ENCODE measurements at regions not wholly inside any gene's neighbourhood (a gene's known extent, or its start where the extent isn't known, plus 50 kb on each side); places are given as distances from the start of the nearest gene placed in this dataset.

DNA sequence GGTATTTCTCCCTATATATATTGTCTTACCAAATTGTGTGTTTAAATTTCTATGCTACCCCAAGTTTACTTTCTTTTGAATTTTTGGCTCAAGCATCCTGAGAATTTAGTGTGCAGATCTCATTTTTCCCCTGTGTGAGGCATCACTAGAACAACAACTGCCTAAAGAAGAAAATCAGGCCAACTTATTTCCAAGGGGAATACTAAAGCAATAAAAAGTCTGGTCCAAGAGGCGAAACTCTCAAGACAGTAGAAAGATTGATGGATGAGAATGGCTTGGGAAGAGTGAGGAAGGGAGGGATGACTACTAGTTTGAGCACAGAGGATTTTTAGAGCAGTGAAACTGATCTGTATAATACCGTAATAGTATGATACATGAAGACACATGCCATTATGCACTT, 86.3 kb upstream of the CFAP20DC start:
- no peak for DNase-seq (ENCODE audit: low read depth)

- DNase-seq (ENCODE audit: low read depth): no peak
Measured at GRCh38 chr3:59135096-59135495, 85.3 kb upstream of the CFAP20DC start.

DNA sequence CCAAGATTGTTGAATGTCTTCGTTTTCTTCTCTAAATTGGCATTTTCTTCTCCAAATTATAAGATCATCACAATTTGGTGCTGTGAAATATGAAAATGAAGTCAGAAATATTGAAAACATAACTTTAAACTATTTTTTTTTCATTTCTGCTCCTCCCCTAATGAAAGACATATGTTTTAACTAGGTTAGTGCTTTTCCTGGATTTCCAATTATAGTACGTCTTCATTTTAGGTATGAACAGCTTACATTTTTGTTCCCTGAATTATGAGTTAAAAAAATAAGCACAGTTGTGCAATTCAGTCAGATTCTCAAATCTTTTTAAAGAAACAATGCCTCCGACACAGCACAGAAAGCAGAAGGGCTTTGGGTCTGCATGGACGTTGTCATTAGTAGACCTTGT, 83.5 kb upstream of the CFAP20DC start:
- DNase-seq (ENCODE audit: low read depth): no peak

GRCh38 chr3:59131016-59131766, 81.4 kb upstream of the CFAP20DC start:
- no peak for DNase-seq (ENCODE audit: low read depth)

- DNase-seq (ENCODE audit: low read depth): no peak
Measured at GRCh38 chr3:59128685-59129084, 78.9 kb upstream of the CFAP20DC start.

DNA sequence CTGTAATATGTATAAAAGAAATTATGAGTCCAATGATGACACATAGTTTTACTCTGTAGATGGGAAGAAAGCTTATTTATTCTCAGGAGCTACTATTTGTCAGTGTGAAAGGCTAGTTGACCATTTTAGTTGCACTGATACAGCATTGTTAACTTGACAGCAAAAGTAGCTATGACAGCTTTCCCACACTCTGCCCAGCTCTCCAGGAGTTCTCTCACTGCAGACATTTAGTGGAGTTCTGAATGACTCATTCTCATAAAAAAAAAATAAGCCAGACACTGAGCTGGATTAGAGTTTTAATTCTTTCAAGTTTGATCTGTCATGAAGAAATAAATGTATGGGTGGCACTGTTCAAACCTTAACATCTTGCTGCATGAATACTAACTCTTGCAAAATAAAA, 77.2 kb upstream of the CFAP20DC start:
- DNase-seq (ENCODE audit: low read depth): no peak

DNA sequence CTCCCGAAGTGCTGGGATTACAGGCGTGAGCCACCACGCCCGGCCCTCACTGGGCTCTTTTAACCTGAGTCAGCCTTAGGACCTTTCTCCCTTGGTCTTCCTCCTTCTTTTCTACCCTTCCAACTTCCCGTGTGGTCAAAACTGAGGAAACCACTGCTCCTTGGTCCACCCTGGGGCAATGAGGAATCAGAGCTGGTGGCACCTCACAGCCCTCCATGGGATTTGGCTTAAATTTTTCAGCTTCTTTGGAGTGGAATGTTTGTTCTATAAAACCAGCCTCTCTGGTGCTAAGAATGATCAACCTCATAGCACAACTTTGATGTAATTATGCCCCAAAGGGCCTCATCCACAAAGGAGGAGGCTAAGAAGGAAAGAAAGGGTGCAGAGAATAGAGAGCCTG, 76.6 kb upstream of the CFAP20DC start:
- DNase-seq (ENCODE audit: low read depth): no peak

- DNase-seq (ENCODE audit: low read depth): no peak
Measured at GRCh38 chr3:59121346-59122144, 71.7 kb upstream of the CFAP20DC start.

- no peak for DNase-seq (ENCODE audit: low read depth)
Measured at GRCh38 chr3:59118928-59119327, 69.1 kb upstream of the CFAP20DC start.

- no peak for DNase-seq (ENCODE audit: low read depth)
Measured at GRCh38 chr3:59117396-59117795, 67.6 kb upstream of the CFAP20DC start.

GRCh38 chr3:59116233-59116537, 66.4 kb upstream of the CFAP20DC start:
- DNase-seq (ENCODE audit: low read depth): no peak

DNA sequence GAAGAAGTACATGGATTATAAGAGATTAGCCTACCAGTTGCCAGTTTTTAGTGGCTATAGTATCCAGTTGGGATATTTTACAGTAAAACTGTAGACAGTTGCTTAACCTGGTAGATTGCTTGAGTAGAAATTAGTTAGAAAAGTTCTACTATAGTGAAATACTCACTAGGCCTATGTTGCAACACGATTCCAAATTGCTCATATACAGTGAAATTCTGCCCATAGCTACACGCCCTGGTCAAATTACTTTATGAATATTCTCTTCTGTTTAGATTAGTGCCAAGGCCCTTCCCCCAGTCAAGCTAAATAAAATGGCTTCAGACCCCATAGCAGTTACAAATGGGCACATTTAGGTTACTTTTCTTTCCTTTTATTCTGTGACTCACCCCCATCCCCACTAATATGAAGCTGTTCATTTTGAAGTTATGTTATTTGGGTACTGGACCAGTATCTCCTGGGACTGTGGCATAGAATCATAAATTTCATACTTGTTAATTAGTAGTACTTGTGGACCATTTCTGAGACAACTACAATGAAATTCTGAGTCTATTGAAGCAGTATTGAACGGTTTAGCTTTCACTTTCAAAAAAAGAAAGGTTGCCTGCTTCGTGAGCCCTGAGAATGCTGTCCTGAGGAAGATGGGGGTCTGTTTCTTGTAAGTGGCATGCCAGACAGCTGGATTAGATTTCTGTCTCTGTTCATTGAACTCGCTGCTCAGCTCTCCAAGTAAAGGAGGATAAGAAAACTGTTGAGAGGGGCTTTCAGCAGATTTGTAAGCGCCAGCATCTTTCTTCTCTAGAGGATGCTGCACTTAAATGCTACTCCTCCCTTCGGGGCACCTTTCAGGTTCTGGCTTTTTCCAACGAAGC, 65.8 kb upstream of the CFAP20DC start:
- no peak for DNase-seq (ENCODE audit: low read depth)

DNA sequence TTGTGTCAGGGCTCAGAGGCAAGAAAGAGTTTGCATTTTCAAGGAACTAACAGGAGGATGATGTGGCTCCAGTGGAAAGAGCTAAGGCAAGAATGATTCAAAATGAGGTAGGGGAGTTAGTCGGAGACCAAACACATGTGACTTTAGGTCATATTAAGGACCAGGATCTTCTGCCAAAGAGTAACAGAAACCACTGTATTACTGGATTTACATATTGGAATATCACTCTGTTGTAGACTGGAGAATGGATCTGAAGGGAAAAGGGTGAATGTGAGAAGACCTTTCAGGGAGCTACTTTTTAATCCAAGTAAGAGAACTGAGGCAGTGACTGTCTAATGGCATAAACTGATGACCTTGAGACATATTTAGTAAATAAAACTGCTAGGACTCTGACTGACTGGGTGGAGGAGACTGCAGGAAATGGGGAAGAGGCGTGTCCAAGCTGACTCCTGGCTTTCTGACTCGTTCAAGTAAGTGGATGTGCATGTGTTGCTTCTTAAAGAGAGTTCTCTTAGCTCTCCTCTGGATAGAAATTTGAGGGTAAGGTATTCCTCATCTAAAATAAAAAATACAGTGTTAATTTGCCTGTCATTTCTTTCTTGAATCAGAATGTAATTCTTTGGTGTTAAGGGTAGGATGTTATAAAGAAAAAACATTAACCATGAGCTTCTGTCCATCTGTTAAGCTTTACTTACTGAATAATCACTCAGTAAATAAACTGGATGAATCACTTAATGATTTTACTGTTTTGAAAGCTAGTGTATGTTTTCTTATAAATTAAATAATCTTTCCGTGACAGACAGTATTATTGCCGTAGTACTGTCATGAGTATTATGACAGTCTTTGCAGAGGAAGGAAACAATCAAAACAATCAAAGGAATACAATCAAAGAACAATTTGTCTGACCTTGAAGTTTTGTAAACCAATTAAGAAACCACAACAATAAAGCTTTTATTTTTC, 58.3 kb upstream of the CFAP20DC start:
- no peak for DNase-seq (ENCODE audit: low read depth)

GRCh38 chr3:59106085-59106648, 56.3 kb upstream of the CFAP20DC start:
- no peak for DNase-seq (ENCODE audit: low read depth)

DNA sequence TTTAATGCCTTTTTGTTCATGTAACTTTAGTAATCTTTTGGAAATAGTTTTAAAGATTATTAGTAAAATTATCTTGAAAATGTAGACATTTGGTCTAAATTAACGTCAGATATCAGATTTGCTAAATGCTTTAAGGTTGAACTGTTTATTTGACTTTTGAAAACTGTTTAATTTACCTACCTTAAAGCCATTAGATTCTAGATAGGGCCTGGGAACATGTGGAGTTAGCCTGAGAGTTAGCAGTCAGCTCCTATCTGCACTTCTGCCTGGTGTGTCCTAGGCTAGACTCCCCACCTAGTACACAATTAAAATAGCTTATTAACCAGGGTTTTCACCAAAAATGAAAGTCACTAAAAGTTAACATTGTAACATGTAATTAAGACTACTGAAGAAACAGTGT, 53.7 kb upstream of the CFAP20DC start:
- DNase-seq (ENCODE audit: low read depth): no peak

- DNase-seq (ENCODE audit: low read depth): no peak
Measured at GRCh38 chr3:59101231-59101736, 51.5 kb upstream of the CFAP20DC start.
